Keratinocyte (primary cell): ENCODE measurements at regions not wholly inside any gene's neighbourhood (a gene's known extent, or its start where the extent isn't known, plus 50 kb on each side); places are given as distances from the start of the nearest gene placed in this dataset.

Experiments
- DNase-seq: peaks from one replicate; pipeline ENCODE4 v3.0.0-alpha.2; 2011; ENCODE audit warnings: low read depth, missing footprints, low spot score
- FAIRE-seq: peaks from 2 replicates; lab custom pipeline; 2011; peaks lifted over from hg19 to GRCh38; lab: Jason Lieb, UNC
- H2AFZ ChIP-seq: 2 replicates; pipeline ENCODE4 v1.6.0; 2012; ENCODE audit warnings: low read length, control low read depth, inconsistent platforms; ENCODE audit not compliant: control insufficient read depth
- H3K27ac ChIP-seq: 2 replicates; pipeline ENCODE4 v1.5.1; 2011; ENCODE audit warnings: low read length; ENCODE audit not compliant: control insufficient read depth, insufficient read depth
- H3K27me3 ChIP-seq: 3 replicates; pipeline ENCODE4 v1.6.0; 2011; ENCODE audit warnings: low read length; ENCODE audit not compliant: control insufficient read depth, insufficient read depth; ENCODE audit errors: extremely low read depth
- H3K36me3 ChIP-seq, 2 experiments: 2 replicates in 1 of 2; 3 replicates in 1 of 2; pipeline ENCODE4 v1.5.1; 2011; ENCODE audit warnings: low read length in 2 of 2, mild to moderate bottlenecking in 1 of 2; ENCODE audit not compliant: control insufficient read depth in 2 of 2, insufficient read depth in 2 of 2; ENCODE audit errors: extremely low read depth in 1 of 2
- H3K4me1 ChIP-seq: 3 replicates; pipeline ENCODE4 v1.5.1; 2011; ENCODE audit warnings: low read length; ENCODE audit not compliant: control insufficient read depth, insufficient read depth; ENCODE audit errors: extremely low read depth
- H3K4me2 ChIP-seq: 3 replicates; pipeline ENCODE4 v1.6.0; 2011; ENCODE audit warnings: low read depth, low read length; ENCODE audit not compliant: control insufficient read depth, insufficient read depth; ENCODE audit errors: extremely low read depth
- H3K4me3 ChIP-seq, 3 experiments: fragments of 200-600 bp in 1 of 3; sonication (generic) in 1 of 3; 2 replicates in 2 of 3; 3 replicates in 1 of 3; pipeline ENCODE4 v1.5.1; 2011 to 2016; ENCODE audit warnings: low read length in 3 of 3, mild to moderate bottlenecking in 3 of 3, control low read depth in 2 of 3, inconsistent platforms in 1 of 3, low read depth in 1 of 3, mixed read lengths in 1 of 3, mixed run types in 1 of 3, moderate library complexity in 1 of 3; ENCODE audit not compliant: control insufficient read depth in 2 of 3, insufficient read depth in 2 of 3; ENCODE audit errors: extremely low read depth in 1 of 3
- H3K79me2 ChIP-seq: 2 replicates; pipeline ENCODE4 v1.6.0; 2012; ENCODE audit warnings: low read length; ENCODE audit not compliant: control insufficient read depth, insufficient read depth
- H3K9ac ChIP-seq: 3 replicates; pipeline ENCODE4 v1.6.0; 2011; ENCODE audit warnings: low read length; ENCODE audit not compliant: control insufficient read depth, insufficient read depth; ENCODE audit errors: extremely low read depth
- H3K9me1 ChIP-seq: 3 replicates; pipeline ENCODE4 v1.6.0; 2011; ENCODE audit warnings: low read length; ENCODE audit not compliant: control insufficient read depth, insufficient read depth; ENCODE audit errors: extremely low read depth
- H3K9me3 ChIP-seq: 2 replicates; pipeline ENCODE4 v1.5.1; 2012; ENCODE audit warnings: low read depth, low read length; ENCODE audit not compliant: control insufficient read depth
- H4K20me1 ChIP-seq: 3 replicates; pipeline ENCODE4 v1.6.0; 2011; ENCODE audit warnings: low read length; ENCODE audit not compliant: control insufficient read depth, insufficient read depth; ENCODE audit errors: extremely low read depth
- EZH2 ChIP-seq: IDR thresholded peaks from one replicate; pipeline ENCODE4 v1.6.1; 2012; ENCODE audit warnings: inconsistent platforms, mild to moderate bottlenecking, low read length, moderate library complexity
- dilution Hi-C: fragments of 300-500 bp; cut with MboI; formaldehyde crosslinking; loops from one replicate; pipeline ENCODE4 v1.7.0; 2020; ENCODE audit warnings: low sequenced_read_pairs; ENCODE audit not compliant: extremely low pct_ligation_motif_present
- TF ChIP-seq, protein P1 (sequence below), 3 experiments: IDR thresholded peaks in 1 of 3; conservative IDR thresholded peaks in 1 of 3; optimal IDR thresholded peaks in 1 of 3; 2 replicates in 2 of 3; 3 replicates in 1 of 3; pipeline versions ENCODE3 to v1.5.1; 2011; ENCODE audit warnings: low read length in 3 of 3, mild to moderate bottlenecking in 3 of 3, moderate library complexity in 2 of 3, control low read depth in 1 of 3, inconsistent platforms in 1 of 3; ENCODE audit not compliant: insufficient read depth in 2 of 3; ENCODE audit errors: extremely low read depth in 1 of 3

DNA sequence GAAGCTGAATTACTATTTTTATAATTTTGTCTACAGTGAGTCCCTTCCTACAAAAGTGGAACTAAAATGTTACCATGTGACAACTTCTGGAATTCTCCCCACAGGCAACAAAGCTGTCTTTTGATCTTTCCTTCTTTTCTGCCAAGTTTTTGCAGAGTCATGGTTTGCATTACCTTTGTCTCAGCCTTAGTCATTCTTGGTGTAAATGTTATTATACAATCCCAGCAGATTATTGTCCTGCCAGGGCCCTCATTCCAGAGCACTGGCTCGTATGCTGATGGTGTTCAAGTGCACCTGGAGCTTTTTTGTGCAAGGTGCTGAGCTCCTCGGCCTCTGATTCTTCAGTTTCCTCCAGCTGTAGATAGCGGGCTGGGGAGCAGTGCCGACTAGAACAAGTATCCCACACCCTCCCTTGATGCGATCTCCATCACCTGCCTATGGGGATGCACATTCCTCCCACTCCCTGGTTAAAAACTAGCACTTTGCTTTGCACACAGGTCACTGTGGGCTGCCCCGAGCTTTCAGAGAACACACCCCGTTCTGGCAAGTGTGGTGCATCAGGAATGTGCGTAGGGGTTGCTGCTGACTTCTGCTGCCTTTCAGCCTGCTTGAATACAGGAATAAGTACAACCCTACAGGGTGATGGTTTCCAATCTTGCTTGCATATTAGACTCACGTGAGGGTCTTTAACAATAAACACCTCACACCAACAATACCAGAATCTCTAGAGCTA is 263.6 kb downstream of the RNF144A start:
- FAIRE-seq (peak; percentile 61), DNase-seq (peak; percentile 17)
- dilution Hi-C loops: no loop called here
- Histone ChIP-seq H3K4me3 (peak overlapping the region in 1 of 3 experiments; percentile 7), H3K79me2 (no peaks in the 10 kb centered on the region), H3K9me1 (no peaks in the 10 kb centered on the region), H3K27ac (no peak overlapping the region), H2AFZ (peak overlapping the region; percentile 38), H3K4me2 (peak overlapping the region; percentile 27), H3K36me3 (no peaks in the 10 kb centered on the region), H3K9ac (peak overlapping the region; percentile 9), H4K20me1 (no peaks in the 10 kb centered on the region), H3K9me3 (no peaks in the 10 kb centered on the region), H3K27me3 (no peaks in the 10 kb centered on the region), H3K4me1 (peaks cover 6% of the 10 kb centered on the region)
- TF ChIP-seq EZH2: no peak
- TF ChIP-seq, protein P1, sequence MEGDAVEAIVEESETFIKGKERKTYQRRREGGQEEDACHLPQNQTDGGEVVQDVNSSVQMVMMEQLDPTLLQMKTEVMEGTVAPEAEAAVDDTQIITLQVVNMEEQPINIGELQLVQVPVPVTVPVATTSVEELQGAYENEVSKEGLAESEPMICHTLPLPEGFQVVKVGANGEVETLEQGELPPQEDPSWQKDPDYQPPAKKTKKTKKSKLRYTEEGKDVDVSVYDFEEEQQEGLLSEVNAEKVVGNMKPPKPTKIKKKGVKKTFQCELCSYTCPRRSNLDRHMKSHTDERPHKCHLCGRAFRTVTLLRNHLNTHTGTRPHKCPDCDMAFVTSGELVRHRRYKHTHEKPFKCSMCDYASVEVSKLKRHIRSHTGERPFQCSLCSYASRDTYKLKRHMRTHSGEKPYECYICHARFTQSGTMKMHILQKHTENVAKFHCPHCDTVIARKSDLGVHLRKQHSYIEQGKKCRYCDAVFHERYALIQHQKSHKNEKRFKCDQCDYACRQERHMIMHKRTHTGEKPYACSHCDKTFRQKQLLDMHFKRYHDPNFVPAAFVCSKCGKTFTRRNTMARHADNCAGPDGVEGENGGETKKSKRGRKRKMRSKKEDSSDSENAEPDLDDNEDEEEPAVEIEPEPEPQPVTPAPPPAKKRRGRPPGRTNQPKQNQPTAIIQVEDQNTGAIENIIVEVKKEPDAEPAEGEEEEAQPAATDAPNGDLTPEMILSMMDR (optimal IDR thresholded peaks at IDR 0.05 in 1 of 3, IDR thresholded peaks at IDR 0.05 in 1 of 3, conservative IDR thresholded peaks at IDR 0.05 in 1 of 3; ENCODE audit: extremely low read depth in 1 of 3, insufficient read depth in 2 of 3, low read length in 3 of 3): no peak

DNA sequence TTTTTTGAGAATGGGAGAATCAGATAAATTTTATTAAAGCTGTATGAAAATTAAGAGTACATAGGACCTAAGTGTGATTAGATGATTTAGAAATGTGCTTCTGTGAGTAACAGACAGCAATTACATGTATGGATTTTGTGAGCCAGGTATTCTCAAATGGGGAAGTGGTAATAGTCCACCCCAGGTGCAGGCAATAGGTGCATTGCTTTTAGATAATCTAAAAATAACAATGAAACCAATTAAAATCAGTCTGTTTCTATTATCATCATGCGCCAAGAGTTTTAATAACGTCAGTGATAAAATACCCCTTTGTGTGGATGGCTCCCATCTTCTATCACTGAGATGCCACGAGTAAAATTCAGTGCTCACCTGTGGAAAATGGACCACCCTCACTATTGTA is 265.3 kb downstream of the RNF144A start:
- Histone ChIP-seq H3K79me2 (no peaks in the 10 kb centered on the region), H3K4me1 (peaks cover 6% of the 10 kb centered on the region), H3K4me3 (no peak overlapping the region), H3K27ac (no peak overlapping the region), H3K9me1 (no peaks in the 10 kb centered on the region), H3K36me3 (no peaks in the 10 kb centered on the region), H3K9ac (no peak overlapping the region), H3K27me3 (no peaks in the 10 kb centered on the region), H3K9me3 (no peaks in the 10 kb centered on the region), H3K4me2 (no peak overlapping the region), H2AFZ (no peak overlapping the region), H4K20me1 (no peaks in the 10 kb centered on the region)
- TF ChIP-seq, protein P1 (optimal IDR thresholded peaks at IDR 0.05 in 1 of 3, IDR thresholded peaks at IDR 0.05 in 1 of 3, conservative IDR thresholded peaks at IDR 0.05 in 1 of 3; ENCODE audit: extremely low read depth in 1 of 3, insufficient read depth in 2 of 3, low read length in 3 of 3): no peak
- no peak for TF ChIP-seq EZH2
- FAIRE-seq (no peak), DNase-seq (no peak)
- dilution Hi-C loops: no loop called here
